ENCODE measurements at regions not wholly inside any gene's neighbourhood (a gene's known extent, or its start where the extent isn't known, plus 50 kb on each side); places are given as distances from the start of the nearest gene placed in this dataset.

DNA sequence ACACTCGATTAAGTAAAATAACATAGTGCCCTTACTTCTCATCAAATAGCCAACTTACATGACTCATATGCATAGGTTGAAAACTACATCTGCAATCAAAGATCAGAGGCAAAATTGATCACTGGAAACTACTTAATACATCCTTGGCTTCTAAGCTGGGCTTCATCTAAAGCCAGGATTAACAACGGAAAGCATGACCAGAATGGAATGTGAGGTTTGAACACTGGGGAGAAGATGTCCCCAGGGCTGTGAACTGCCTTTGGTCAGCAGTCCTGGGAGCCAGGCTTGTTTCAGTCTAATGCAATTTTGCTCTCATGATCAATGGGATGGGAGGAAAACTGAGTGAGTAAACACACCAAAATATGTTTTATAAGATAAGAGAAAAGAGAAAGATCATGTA, 192.5 kb upstream of the TTC29 start:
- Histone ChIP-seq H3K27me3 (no peaks in the 10 kb centered on the region), H3K4me1 (no peaks in the 10 kb centered on the region), H3K36me3 (no peaks in the 10 kb centered on the region), H3K4me3 (no peak overlapping the region), H3K27ac (peak overlapping the region in 1 of 2 donors; percentile 64), H3K9me3 (no peaks in the 10 kb centered on the region)
- intact Hi-C loops (cut with DNase I) = no loop called here
- no peak for TF ChIP-seq CTCF (IDR thresholded peaks at IDR 0.05)
- DNase-seq (no peak), ATAC-seq (no peak)

DNA sequence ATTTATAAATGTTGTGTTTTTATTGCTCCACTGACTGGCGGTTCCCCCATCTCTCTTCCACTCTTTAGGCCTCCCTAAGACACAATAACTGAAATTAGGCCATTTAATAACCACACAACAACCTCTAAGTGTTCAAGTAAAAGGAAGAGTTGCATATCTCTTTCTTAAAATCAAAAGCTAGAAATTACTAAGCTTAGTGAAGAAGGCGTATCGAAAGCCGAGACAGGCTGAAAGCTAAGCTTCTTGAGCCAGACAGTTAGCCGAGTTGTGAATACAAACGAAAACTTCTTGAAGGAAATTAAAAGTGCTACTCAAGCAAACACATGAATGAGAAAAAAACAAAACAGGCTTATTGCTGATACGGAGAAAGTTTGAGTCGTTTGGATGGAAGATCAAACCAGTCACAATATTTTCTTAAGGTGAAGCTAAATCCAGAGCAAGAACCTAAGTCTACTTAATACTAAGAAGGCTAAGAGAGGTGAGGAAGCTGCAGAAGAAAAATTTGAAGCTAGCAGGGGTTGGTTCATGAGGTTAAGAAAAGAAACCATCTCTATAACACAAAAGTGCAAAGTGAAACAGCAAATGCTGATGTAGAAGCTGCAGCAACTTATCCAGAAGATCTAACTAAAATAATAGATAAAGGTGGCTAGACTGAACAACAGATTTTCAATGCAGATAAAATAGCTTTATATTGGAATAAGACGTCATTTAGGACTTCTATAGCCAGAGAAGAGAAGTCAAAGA, 194.0 kb upstream of the TTC29 start:
- ATAC-seq = no peak
- no peaks in the 10 kb centered on the region for H3K9me3 ChIP-seq
- no peak for TF ChIP-seq CTCF (IDR thresholded peaks at IDR 0.05)
- no peaks in the 10 kb centered on the region for H3K36me3 ChIP-seq
- intact Hi-C loops (cut with DNase I) = no loop called here
- H3K27me3 ChIP-seq = no peaks in the 10 kb centered on the region
- H3K4me3 ChIP-seq = no peak overlapping the region
- no peaks in the 10 kb centered on the region for H3K4me1 ChIP-seq
- no peak overlapping the region for H3K27ac ChIP-seq
- no peak for DNase-seq

GRCh38 chr4:147151763-147152162, 206.1 kb upstream of the TTC29 start:
- intact Hi-C loops (cut with DNase I) = no loop called here
- Histone ChIP-seq H3K4me3 (no peak overlapping the region), H3K36me3 (no peaks in the 10 kb centered on the region), H3K9me3 (no peaks in the 10 kb centered on the region), H3K4me1 (no peaks in the 10 kb centered on the region), H3K27ac (no peak overlapping the region), H3K27me3 (no peaks in the 10 kb centered on the region)
- no peak for TF ChIP-seq CTCF (IDR thresholded peaks at IDR 0.05)
- ATAC-seq (no peak), DNase-seq (no peak)

DNA sequence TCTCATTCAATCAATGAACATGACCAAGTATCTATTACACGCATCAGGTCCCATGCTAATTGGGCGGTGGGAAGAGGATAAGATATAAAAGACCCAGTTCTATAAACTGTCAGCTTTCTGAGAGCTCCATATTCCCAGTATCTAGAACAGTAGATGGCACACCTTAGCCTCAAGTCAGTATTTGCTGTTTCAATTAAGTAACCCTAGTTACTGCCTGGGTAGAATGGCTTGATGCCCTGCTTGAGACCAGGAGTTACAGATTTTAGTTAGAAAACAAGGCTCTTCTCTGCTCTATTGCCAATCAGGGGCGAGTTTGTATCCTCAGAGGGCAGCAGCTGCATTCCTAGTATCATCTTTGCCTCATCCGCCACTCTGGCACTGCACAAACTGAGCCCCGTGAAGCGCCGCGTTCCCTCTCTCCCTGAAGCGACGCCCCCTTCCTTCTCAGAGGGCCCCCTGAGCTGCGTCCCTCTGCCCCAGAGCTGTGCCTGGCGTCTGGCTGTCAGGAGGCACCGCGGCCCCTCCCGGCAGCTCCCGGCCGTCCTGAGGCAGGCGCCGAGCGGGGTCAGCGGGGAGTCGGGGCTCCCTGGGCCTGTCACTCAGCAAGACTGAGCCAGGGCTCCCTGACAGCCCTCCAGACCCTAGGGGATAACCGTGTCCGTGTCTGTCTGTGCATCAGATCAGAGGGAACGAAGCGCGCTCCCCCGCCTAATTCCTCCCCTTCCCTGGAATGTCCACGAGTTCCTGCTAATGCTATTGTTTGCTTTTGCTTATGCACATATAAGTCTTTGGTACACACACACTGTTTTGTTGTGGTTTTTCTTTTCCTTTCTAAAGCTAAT, 212.4 kb upstream of the TTC29 start:
- Histone ChIP-seq H3K27me3 (peaks cover 0 to 17% of the 10 kb centered on the region in 2 donors), H3K4me1 (no peaks in the 10 kb centered on the region), H3K36me3 (no peaks in the 10 kb centered on the region), H3K9me3 (no peaks in the 10 kb centered on the region), H3K27ac (peak overlapping the region; percentile 68 to 82), H3K4me3 (peak overlapping the region; percentile 25 to 38)
- intact Hi-C loops (cut with DNase I) = no loop called here
- ATAC-seq (peak; percentile 89), DNase-seq (peak in 3 of 4 donors; percentile 64 to 74 (median 66))
- no peak for TF ChIP-seq CTCF (IDR thresholded peaks at IDR 0.05)

- H3K4me3 ChIP-seq = no peak overlapping the region
- peak; percentile 78 for ATAC-seq
- peak; percentile 50 to 71 for TF ChIP-seq CTCF (IDR thresholded peaks at IDR 0.05)
- H3K4me1 ChIP-seq = no peaks in the 10 kb centered on the region
- intact Hi-C loops (cut with DNase I) = no loop called here
- no peak overlapping the region for H3K27ac ChIP-seq
- no peaks in the 10 kb centered on the region for H3K36me3 ChIP-seq
- H3K27me3 ChIP-seq = peaks cover 0 to 17% of the 10 kb centered on the region in 2 donors
- H3K9me3 ChIP-seq = no peaks in the 10 kb centered on the region
- peak in 2 of 4 donors; percentile 29 to 67 for DNase-seq
These were observed 215.3 kb upstream of the TTC29 start for GRCh38 chr4:147160908-147161513.

Data from left lung (tissue), 4 donors.